ENCODE measurements at regions not wholly inside any gene's neighbourhood (a gene's known extent, or its start where the extent isn't known, plus 50 kb on each side); places are given as distances from the start of the nearest gene placed in this dataset.

DNA sequence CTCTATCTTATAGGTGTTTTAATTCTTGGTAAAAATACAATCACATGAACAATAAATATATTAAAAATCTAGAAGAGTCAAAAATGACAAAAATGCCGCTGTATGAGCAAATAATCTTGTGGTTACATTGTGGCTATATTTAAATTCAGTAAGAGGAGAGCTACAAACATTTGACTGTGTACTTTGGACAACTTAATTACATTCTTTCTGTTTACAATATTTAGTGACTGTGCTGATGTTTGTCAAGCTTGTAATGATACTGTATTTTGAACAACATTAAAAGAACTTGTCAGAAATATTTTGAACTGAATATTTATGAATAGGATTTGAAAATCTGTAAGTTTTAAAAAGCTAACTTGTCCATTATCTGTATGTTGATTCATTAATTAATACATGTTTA lies 598.3 kb downstream of the SI start:
- intact Hi-C loops (cut with micrococcal nuclease) = no loop called here
- ChIA-PET RAD21 (ENCODE audit: low non-redundant PET in 1 of 2, low total read pairs in 2 of 2, uncharacterized antibody in 2 of 2, unreplicated experiment in 2 of 2) (no interaction called here), POLR2A (no interaction called here), CTCF (no interaction called here)
- Histone ChIP-seq H3K27ac (ENCODE audit: low read depth, low read length) (no peak overlapping the region), H3K79me2 (ENCODE audit: insufficient read depth, low read length) (no peaks in the 10 kb centered on the region), H4K20me1 (ENCODE audit: insufficient read depth) (no peaks in the 10 kb centered on the region), H3K36me3 (ENCODE audit: control insufficient read depth in 1 of 2, insufficient read depth in 2 of 2, low read length in 2 of 2) (no peaks in the 10 kb centered on the region), H2AFZ (ENCODE audit: low read depth, low read length, poor library complexity, severe bottlenecking) (no peak overlapping the region), H3K27me3 (ENCODE audit: insufficient read depth, low read length) (no peaks in the 10 kb centered on the region), H3K9ac (ENCODE audit: low read length) (no peak overlapping the region), H3K4me3 (replicated peaks in 1 of 2; ENCODE audit: low read depth in 1 of 2, low read length in 2 of 2) (no peak overlapping the region), H3K9me2 (ENCODE audit: insufficient read depth) (no peaks in the 10 kb centered on the region), H3K4me2 (ENCODE audit: low read length) (no peak overlapping the region), H3K9me3 (ENCODE audit: control insufficient read depth in 1 of 2, insufficient read depth in 1 of 2, low read depth in 1 of 2, low read length in 2 of 2) (no peaks in the 10 kb centered on the region), H3K4me1 (ENCODE audit: control insufficient read depth in 1 of 2, insufficient read depth in 2 of 2, low read length in 2 of 2) (no peaks in the 10 kb centered on the region)
- TF ChIP-seq EZH2 (IDR thresholded peaks at IDR 0.05) (no peak), ZFX (IDR thresholded peaks at IDR 0.05) (no peak), ZNF274 (IDR thresholded peaks at IDR 0.05; ENCODE audit: low read depth, low read length) (no peak), FOSL1 (IDR thresholded peaks at IDR 0.05; ENCODE audit: low read depth) (no peak), CEBPB (IDR thresholded peaks at IDR 0.05; ENCODE audit: low read depth) (no peak), POLR2A (IDR thresholded peaks at IDR 0.05; ENCODE audit: borderline replicate concordance, extremely low read depth, insufficient read depth, insufficient read length) (no peak), CBX3 (IDR thresholded peaks at IDR 0.05; ENCODE audit: low read depth) (no peak), EGR1 (IDR thresholded peaks at IDR 0.05; ENCODE audit: low read depth) (no peak)
- TF ChIP-seq, protein P1, sequence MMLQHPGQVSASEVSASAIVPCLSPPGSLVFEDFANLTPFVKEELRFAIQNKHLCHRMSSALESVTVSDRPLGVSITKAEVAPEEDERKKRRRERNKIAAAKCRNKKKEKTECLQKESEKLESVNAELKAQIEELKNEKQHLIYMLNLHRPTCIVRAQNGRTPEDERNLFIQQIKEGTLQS (IDR thresholded peaks at IDR 0.05) = no peak
- TF ChIP-seq, protein P2, sequence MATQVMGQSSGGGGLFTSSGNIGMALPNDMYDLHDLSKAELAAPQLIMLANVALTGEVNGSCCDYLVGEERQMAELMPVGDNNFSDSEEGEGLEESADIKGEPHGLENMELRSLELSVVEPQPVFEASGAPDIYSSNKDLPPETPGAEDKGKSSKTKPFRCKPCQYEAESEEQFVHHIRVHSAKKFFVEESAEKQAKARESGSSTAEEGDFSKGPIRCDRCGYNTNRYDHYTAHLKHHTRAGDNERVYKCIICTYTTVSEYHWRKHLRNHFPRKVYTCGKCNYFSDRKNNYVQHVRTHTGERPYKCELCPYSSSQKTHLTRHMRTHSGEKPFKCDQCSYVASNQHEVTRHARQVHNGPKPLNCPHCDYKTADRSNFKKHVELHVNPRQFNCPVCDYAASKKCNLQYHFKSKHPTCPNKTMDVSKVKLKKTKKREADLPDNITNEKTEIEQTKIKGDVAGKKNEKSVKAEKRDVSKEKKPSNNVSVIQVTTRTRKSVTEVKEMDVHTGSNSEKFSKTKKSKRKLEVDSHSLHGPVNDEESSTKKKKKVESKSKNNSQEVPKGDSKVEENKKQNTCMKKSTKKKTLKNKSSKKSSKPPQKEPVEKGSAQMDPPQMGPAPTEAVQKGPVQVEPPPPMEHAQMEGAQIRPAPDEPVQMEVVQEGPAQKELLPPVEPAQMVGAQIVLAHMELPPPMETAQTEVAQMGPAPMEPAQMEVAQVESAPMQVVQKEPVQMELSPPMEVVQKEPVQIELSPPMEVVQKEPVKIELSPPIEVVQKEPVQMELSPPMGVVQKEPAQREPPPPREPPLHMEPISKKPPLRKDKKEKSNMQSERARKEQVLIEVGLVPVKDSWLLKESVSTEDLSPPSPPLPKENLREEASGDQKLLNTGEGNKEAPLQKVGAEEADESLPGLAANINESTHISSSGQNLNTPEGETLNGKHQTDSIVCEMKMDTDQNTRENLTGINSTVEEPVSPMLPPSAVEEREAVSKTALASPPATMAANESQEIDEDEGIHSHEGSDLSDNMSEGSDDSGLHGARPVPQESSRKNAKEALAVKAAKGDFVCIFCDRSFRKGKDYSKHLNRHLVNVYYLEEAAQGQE (IDR thresholded peaks at IDR 0.05; ENCODE audit: low read depth) = no peak
- no peak for ATAC-seq
- no TSS peak for BruUV-seq (replicated peaks)
- no peak for DNase-seq (ENCODE audit: low read depth, low spot score)

Data from HCT116 (cell line).